Breast epithelium (tissue), 3 donors: ENCODE measurements at regions not wholly inside any gene's neighbourhood (a gene's known extent, or its start where the extent isn't known, plus 50 kb on each side); places are given as distances from the start of the nearest gene placed in this dataset.

ENCODE experiments used
- CTCF ChIP-seq, 3 donors: fragments of 450-650 bp; IDR thresholded peaks; one replicate each; pipeline ENCODE4 v1.5.1; 2016 to 2017; ENCODE audit warnings: antibody characterized with exemption in 3 of 3, mild to moderate bottlenecking in 3 of 3, moderate library complexity in 3 of 3
- POLR2AphosphoS5 ChIP-seq, 3 donors: sonication (generic); formaldehyde crosslinking; IDR thresholded peaks; one replicate each; pipeline ENCODE4 v1.6.1; 2017; ENCODE audit warnings: antibody characterized with exemption in 3 of 3

- TF ChIP-seq POLR2AphosphoS5 (IDR thresholded peaks at IDR 0.05) (no peak), CTCF (IDR thresholded peaks at IDR 0.05) (no peak)
These were observed 269.5 kb upstream of the ATP11B start for GRCh38 chr3:182523836-182524235.
